Iris pigment epithelial cell (primary cell): ENCODE measurements at regions not wholly inside any gene's neighbourhood (a gene's known extent, or its start where the extent isn't known, plus 50 kb on each side); places are given as distances from the start of the nearest gene placed in this dataset.
"Not testable (repeated sequence)": the region's sequence is repeated elsewhere in the genome, so short reads cannot be mapped to it uniquely, and the experiment has no call there.

Source experiments
- DNase-seq: peaks from one replicate; pipeline ENCODE4 v3.0.0-alpha.2; 2011; ENCODE audit warnings: low read depth

- not testable (repeated sequence) for DNase-seq
Observed at GRCh38 chr7:90070238-90070637, 84.0 kb upstream of the STEAP1 start.

- DNase-seq = no peak
Observed at GRCh38 chr7:90078921-90079320, 75.3 kb upstream of the STEAP1 start.

GRCh38 chr7:90081621-90082020 is 72.6 kb upstream of the STEAP1 start:
- no peak for DNase-seq

GRCh38 chr7:90092506-90092905 is 61.8 kb upstream of the STEAP1 start:
- DNase-seq = no peak

GRCh38 chr7:90094030-90094429 is 60.2 kb upstream of the STEAP1 start:
- DNase-seq = no peak
